Progenitor cell of endocrine pancreas (in vitro differentiated cells): ENCODE measurements at regions not wholly inside any gene's neighbourhood (a gene's known extent, or its start where the extent isn't known, plus 50 kb on each side); places are given as distances from the start of the nearest gene placed in this dataset.

ENCODE experiments used
- DNase-seq: peaks from one replicate; pipeline ENCODE4 v3.0.0; 2021; ENCODE audit warnings: low spot score; ENCODE audit not compliant: unreplicated experiment
- H3K27ac Mint-ChIP-seq: 2 replicates; pipeline ENCODE4 v1.8.0; 2021; ENCODE audit warnings: mild to moderate bottlenecking, moderate library complexity, mixed read lengths
- H3K27me3 Mint-ChIP-seq: 2 replicates; pipeline ENCODE4 v1.8.0; 2021; ENCODE audit warnings: mixed read lengths
- H3K36me3 Mint-ChIP-seq: 2 replicates; pipeline ENCODE4 v1.8.0; 2022; ENCODE audit warnings: mixed read lengths; ENCODE audit not compliant: insufficient read depth
- H3K4me1 Mint-ChIP-seq: 2 replicates; pipeline ENCODE4 v1.8.0; 2021; ENCODE audit warnings: low read depth, mixed read lengths
- H3K4me3 Mint-ChIP-seq: 2 replicates; pipeline ENCODE4 v1.8.0; 2021; ENCODE audit warnings: low read depth, mild to moderate bottlenecking, moderate library complexity, mixed read lengths
- H3K9me3 Mint-ChIP-seq: 2 replicates; pipeline ENCODE4 v1.8.0; 2021; ENCODE audit warnings: low read depth, mixed read lengths
- CTCF ChIP-seq: fragments of 200-600 bp; sonication (generic); IDR thresholded peaks from one replicate; pipeline ENCODE4 v1.5.0; 2021; ENCODE audit warnings: antibody characterized with exemption, mild to moderate bottlenecking; ENCODE audit not compliant: unreplicated experiment

- TF ChIP-seq CTCF: no peak
- Mint-ChIP-seq H3K9me3 (no peaks in the 10 kb centered on the region), H3K4me3 (no peak overlapping the region), H3K27me3 (peaks cover 51% of the 10 kb centered on the region), H3K36me3 (no peaks in the 10 kb centered on the region), H3K4me1 (peaks cover 27% of the 10 kb centered on the region), H3K27ac (peak overlapping the region; percentile 26)
- DNase-seq: no peak
Measured at GRCh38 chr2:15734674-15735483, 143.2 kb downstream of the DDX1 start.

GRCh38 chr2:15735484-15736326 lies 144.0 kb downstream of the DDX1 start:
- no peak for DNase-seq
- no peak overlapping the region for H3K27ac Mint-ChIP-seq
- no peak overlapping the region for H3K4me3 Mint-ChIP-seq
- no peak for TF ChIP-seq CTCF
- no peaks in the 10 kb centered on the region for H3K36me3 Mint-ChIP-seq
- no peaks in the 10 kb centered on the region for H3K9me3 Mint-ChIP-seq
- H3K27me3 Mint-ChIP-seq: peaks cover 43% of the 10 kb centered on the region
- peaks cover 27% of the 10 kb centered on the region for H3K4me1 Mint-ChIP-seq

- TF ChIP-seq CTCF: no peak
- H3K9me3 Mint-ChIP-seq: peaks cover under 1% of the 10 kb centered on the region
- H3K27ac Mint-ChIP-seq: no peak overlapping the region
- H3K36me3 Mint-ChIP-seq: no peaks in the 10 kb centered on the region
- H3K27me3 Mint-ChIP-seq: peaks cover 36% of the 10 kb centered on the region
- H3K4me1 Mint-ChIP-seq: peaks cover 27% of the 10 kb centered on the region
- DNase-seq: no peak
- H3K4me3 Mint-ChIP-seq: no peak overlapping the region
Measured at GRCh38 chr2:15736396-15737180, 144.9 kb downstream of the DDX1 start.

- TF ChIP-seq CTCF: no peak
- Mint-ChIP-seq H3K4me1 (peaks cover 23% of the 10 kb centered on the region), H3K9me3 (peaks cover 6% of the 10 kb centered on the region), H3K27me3 (peaks cover 31% of the 10 kb centered on the region), H3K4me3 (no peak overlapping the region), H3K27ac (no peak overlapping the region), H3K36me3 (no peaks in the 10 kb centered on the region)
- no peak for DNase-seq
Measured at GRCh38 chr2:15737314-15738224, 145.9 kb downstream of the DDX1 start.
